ENCODE measurements at regions not wholly inside any gene's neighbourhood (a gene's known extent, or its start where the extent isn't known, plus 50 kb on each side); places are given as distances from the start of the nearest gene placed in this dataset.

- H3K36me3 ChIP-seq = no peaks in the 10 kb centered on the region
- TF ChIP-seq CTCF (IDR thresholded peaks at IDR 0.05) = no peak
- 88% methylated on average over 6 of the region's 6 CpGs for WGBS, 2 donors
- peaks cover 0 to 55% (median 0%) of the 10 kb centered on the region in 7 donors for H3K27me3 ChIP-seq
- no peaks in the 10 kb centered on the region for H3K9me3 ChIP-seq
- ATAC-seq (no peak), DNase-seq (no peak)
- no peak overlapping the region for H3K4me3 ChIP-seq
- intact Hi-C loops (cut with DNase I) = loop anchor here in 5 of 10 donors (5.0 to 10.0 kb wide), 7 partner anchors 92 to 1312 kb away; partner anchors contain the start of gene KCTD1 (in 3 of the 5)
- no peak overlapping the region for H3K27ac ChIP-seq
- peaks cover 0 to 28% (median 15%) of the 10 kb centered on the region in 9 donors for H3K4me1 ChIP-seq
Observed at GRCh38 chr18:26652501-26652900, 104.1 kb upstream of the KCTD1 start.

GRCh38 chr18:26650310-26651268 lies 102.2 kb upstream of the KCTD1 start:
- peaks cover 0 to 23% (median 8%) of the 10 kb centered on the region in 9 donors for H3K4me1 ChIP-seq
- peaks cover 0 to 39% (median 0%) of the 10 kb centered on the region in 7 donors for H3K27me3 ChIP-seq
- H3K4me3 ChIP-seq = peak overlapping the region in 6 of 10 donors; percentile 1 to 24 (median 14)
- intact Hi-C loops (cut with DNase I) = loop anchor here in 5 of 10 donors (5.0 to 10.0 kb wide), 7 partner anchors 94 to 1314 kb away; partner anchors contain the start of gene KCTD1 (in 3 of the 5)
- H3K27ac ChIP-seq = peak overlapping the region; percentile 21 to 79 (median 60)
- DNase-seq (no peak), ATAC-seq (peak in 7 of 8 donors; percentile 42 to 77 (median 69))
- TF ChIP-seq CTCF (IDR thresholded peaks at IDR 0.05) = no peak
- H3K9me3 ChIP-seq = no peaks in the 10 kb centered on the region
- WGBS, 2 donors = 22 to 33% methylated on average over 6 of the region's 6 CpGs
- H3K36me3 ChIP-seq = no peaks in the 10 kb centered on the region

GRCh38 chr18:26649193-26649543 lies 100.8 kb upstream of the KCTD1 start:
- intact Hi-C loops (cut with DNase I) = loop anchor here in 5 of 10 donors (5.0 to 10.0 kb wide), 4 partner anchors 84 to 267 kb away; no protein-coding TSS in a partner anchor
- peaks cover 0 to 25% (median 0%) of the 10 kb centered on the region in 7 donors for H3K27me3 ChIP-seq
- no peak for DNase-seq
- H3K9me3 ChIP-seq = no peaks in the 10 kb centered on the region
- peaks cover 0 to 12% (median 0%) of the 10 kb centered on the region in 9 donors for H3K4me1 ChIP-seq
- no peak for ATAC-seq
- 68 to 69% methylated on average over 6 of the region's 6 CpGs for WGBS, 2 donors
- TF ChIP-seq CTCF (IDR thresholded peaks at IDR 0.05) = no peak
- H3K4me3 ChIP-seq = no peak overlapping the region
- H3K36me3 ChIP-seq = no peaks in the 10 kb centered on the region
- H3K27ac ChIP-seq = no peak overlapping the region

- DNase-seq (no peak), ATAC-seq (no peak)
- peaks cover 0 to 23% (median 0%) of the 10 kb centered on the region in 7 donors for H3K27me3 ChIP-seq
- H3K4me3 ChIP-seq = no peak overlapping the region
- intact Hi-C loops (cut with DNase I) = loop anchor here in 5 of 10 donors (5.0 to 10.0 kb wide), 4 partner anchors 84 to 266 kb away; no protein-coding TSS in a partner anchor
- 88 to 92% methylated on average over 6 of the region's 6 CpGs for WGBS, 2 donors
- TF ChIP-seq CTCF (IDR thresholded peaks at IDR 0.05) = no peak
- H3K9me3 ChIP-seq = no peaks in the 10 kb centered on the region
- H3K27ac ChIP-seq = no peak overlapping the region
- H3K36me3 ChIP-seq = no peaks in the 10 kb centered on the region
- H3K4me1 ChIP-seq = peaks cover 0 to 12% (median 0%) of the 10 kb centered on the region in 9 donors
Observed at GRCh38 chr18:26648509-26649192, 100.3 kb upstream of the KCTD1 start.
